GM23338 (cell line): ENCODE measurements at regions not wholly inside any gene's neighbourhood (a gene's known extent, or its start where the extent isn't known, plus 50 kb on each side); places are given as distances from the start of the nearest gene placed in this dataset.
"Not testable (repeated sequence)": the region's sequence is repeated elsewhere in the genome, so short reads cannot be mapped to it uniquely, and the experiment has no call there.

Source experiments
- ATAC-seq: fragments of 200-7000 bp; cut with Tn5 transposase; 3 replicates; pipeline ENCODE4 v1.9.1; 2020
- DNase-seq: peaks from one replicate; pipeline ENCODE4 v3.0.0-alpha.2; 2015; ENCODE audit warnings: low spot score
- H2AFZ ChIP-seq: fragments of 200-600 bp; sonication (generic); 2 replicates; pipeline ENCODE4 v1.8.0; 2016; ENCODE audit warnings: antibody characterized with exemption, mild to moderate bottlenecking, moderate library complexity
- H3F3A ChIP-seq: fragments of 200-600 bp; sonication (generic); replicated peaks from 2 replicates; pipeline ENCODE4 v1.8.0; 2017; ENCODE audit warnings: antibody characterized with exemption, mixed run types, low read depth
- H3K27ac ChIP-seq: fragments of 200-600 bp; sonication (generic); 2 replicates; pipeline ENCODE4 v1.6.1; 2016; ENCODE audit warnings: low read depth
- H3K27me3 ChIP-seq: fragments of 200-600 bp; sonication (generic); 2 replicates; pipeline ENCODE4 v1.8.0; 2016; ENCODE audit warnings: mild to moderate bottlenecking, mixed run types, moderate library complexity; ENCODE audit not compliant: insufficient read depth
- H3K36me3 ChIP-seq: fragments of 200-600 bp; sonication (generic); 2 replicates; pipeline ENCODE4 v1.8.0; 2016; ENCODE audit warnings: mild to moderate bottlenecking; ENCODE audit not compliant: insufficient read depth
- H3K4me1 ChIP-seq: fragments of 200-600 bp; sonication (generic); 2 replicates; pipeline ENCODE4 v1.8.0; 2016; ENCODE audit warnings: mild to moderate bottlenecking, moderate library complexity; ENCODE audit not compliant: insufficient read depth
- H3K4me2 ChIP-seq: fragments of 200-600 bp; sonication (generic); 2 replicates; pipeline ENCODE4 v1.7.1; 2017; ENCODE audit warnings: mixed run types
- H3K4me3 ChIP-seq: fragments of 200-600 bp; sonication (generic); 2 replicates; pipeline ENCODE4 v1.6.1; 2016; ENCODE audit warnings: mixed run types
- H3K79me2 ChIP-seq: fragments of 200-600 bp; sonication (generic); replicated peaks from 2 replicates; pipeline ENCODE4 v1.8.0; 2017; ENCODE audit warnings: mild to moderate bottlenecking; ENCODE audit not compliant: insufficient read depth
- H3K9me2 ChIP-seq: fragments of 200-600 bp; sonication (generic); 2 replicates; pipeline ENCODE4 v1.8.0; 2017; ENCODE audit not compliant: insufficient read depth
- H4K20me1 ChIP-seq: fragments of 200-600 bp; sonication (generic); replicated peaks from 2 replicates; pipeline ENCODE4 v1.8.0; 2017; ENCODE audit warnings: mild to moderate bottlenecking; ENCODE audit not compliant: insufficient read depth
- H3K27ac Mint-ChIP-seq: 2 replicates; pipeline ENCODE4 v1.8.0; 2020; ENCODE audit warnings: inconsistent platforms, mild to moderate bottlenecking, moderate library complexity, mixed read lengths
- H3K27me3 Mint-ChIP-seq: 3 replicates; pipeline ENCODE4 v1.8.0; 2022; ENCODE audit warnings: low read depth, mild to moderate bottlenecking, moderate library complexity, mixed read lengths, inconsistent platforms; ENCODE audit not compliant: insufficient read depth, poor library complexity
- H3K36me3 Mint-ChIP-seq: 3 replicates; pipeline ENCODE4 v1.8.0; 2021; ENCODE audit warnings: low read depth, mild to moderate bottlenecking, inconsistent platforms, moderate library complexity, mixed read lengths
- H3K4me1 Mint-ChIP-seq: 3 replicates; pipeline ENCODE4 v1.8.0; 2020; ENCODE audit warnings: mild to moderate bottlenecking, inconsistent platforms, mixed read lengths
- H3K4me3 Mint-ChIP-seq: 3 replicates; pipeline ENCODE4 v1.8.0; 2021; ENCODE audit warnings: moderate library complexity, mild to moderate bottlenecking, inconsistent platforms, mixed read lengths
- H3K9me3 Mint-ChIP-seq: 3 replicates; pipeline ENCODE4 v1.8.0; 2020; ENCODE audit warnings: moderate library complexity, mild to moderate bottlenecking, inconsistent platforms, mixed read lengths

GRCh38 chr17:15802917-15803316 lies 70.8 kb downstream of the TBC1D26 start:
- H3K4me1 Mint-ChIP-seq, H3K9me2 ChIP-seq, H3K4me2 ChIP-seq, H3K4me3 Mint-ChIP-seq, H3K27ac Mint-ChIP-seq, H3K27ac ChIP-seq, H3K4me3 ChIP-seq, H3K9me3 Mint-ChIP-seq, H3K36me3 Mint-ChIP-seq, H3K36me3 ChIP-seq, H3K27me3 ChIP-seq, H3F3A ChIP-seq, DNase-seq, ATAC-seq, H2AFZ ChIP-seq, H3K27me3 Mint-ChIP-seq, H4K20me1 ChIP-seq, H3K79me2 ChIP-seq, H3K4me1 ChIP-seq: not testable (repeated sequence)

DNA sequence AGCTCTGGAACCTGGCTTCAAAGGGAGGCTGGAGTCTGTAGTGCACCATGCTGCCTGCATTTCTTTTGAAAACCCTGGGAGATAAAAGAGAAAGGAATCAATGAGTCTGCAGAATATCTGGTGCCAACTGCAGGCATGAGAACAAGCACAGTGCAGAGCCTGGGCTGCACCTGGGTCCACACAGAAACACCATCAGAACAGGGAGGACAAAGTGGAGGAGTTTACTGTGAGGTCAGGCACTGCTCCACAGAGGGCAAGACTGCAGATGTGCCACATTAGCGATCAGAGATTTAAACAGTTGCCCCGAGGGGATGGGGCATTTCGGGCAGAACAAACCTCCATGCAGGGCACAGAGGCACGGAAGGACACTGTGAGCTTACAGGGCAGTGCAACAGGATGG lies 74.7 kb downstream of the TBC1D26 start:
- not testable (repeated sequence) for H3K36me3 Mint-ChIP-seq, H3K27ac Mint-ChIP-seq, H2AFZ ChIP-seq, H3K4me2 ChIP-seq, H3K9me2 ChIP-seq, H3K27ac ChIP-seq, H4K20me1 ChIP-seq, H3K4me1 ChIP-seq, H3K4me1 Mint-ChIP-seq, H3K27me3 Mint-ChIP-seq, H3K4me3 Mint-ChIP-seq, H3K36me3 ChIP-seq, H3K9me3 Mint-ChIP-seq, DNase-seq, H3F3A ChIP-seq, H3K27me3 ChIP-seq, ATAC-seq, H3K4me3 ChIP-seq, H3K79me2 ChIP-seq

DNA sequence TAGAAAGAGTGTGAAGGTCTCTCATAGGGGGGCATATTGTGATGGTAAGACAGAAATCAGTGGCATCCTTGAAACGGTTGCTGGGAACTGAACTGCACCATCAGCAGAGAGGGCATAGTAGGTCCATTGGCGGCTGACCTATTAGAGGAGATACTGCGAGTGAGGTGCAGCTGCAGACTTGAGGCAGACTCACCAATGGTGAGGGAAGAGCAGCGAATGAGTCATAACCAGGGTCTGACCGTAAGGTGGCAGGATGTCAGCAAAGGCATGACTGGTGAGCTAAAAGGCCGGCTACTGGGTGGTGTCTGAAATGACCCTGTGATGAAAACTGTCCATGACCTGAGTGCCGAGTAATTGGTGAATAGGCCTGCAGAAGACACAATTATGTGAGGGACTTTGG lies 81.3 kb downstream of the TBC1D26 start:
- H3K27ac Mint-ChIP-seq = not testable (repeated sequence)

DNA sequence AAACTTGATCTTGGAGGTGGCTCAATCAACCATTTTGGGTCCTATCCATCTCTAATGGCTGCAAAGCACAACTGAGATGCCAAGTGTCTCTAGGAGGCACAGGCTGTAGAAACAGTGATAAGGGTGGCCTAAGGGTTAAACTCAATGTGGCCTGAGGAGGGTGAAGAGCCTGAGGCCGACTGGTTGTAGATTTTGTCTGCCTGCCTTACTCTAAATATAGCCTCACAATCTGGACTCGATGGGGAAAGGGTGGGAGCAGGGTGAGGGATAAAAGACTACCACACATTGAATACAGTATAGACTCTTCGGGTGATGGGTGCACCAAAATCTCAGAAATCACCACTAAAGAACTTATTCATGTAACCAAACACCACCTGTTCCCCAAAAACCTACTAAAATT lies 81.9 kb downstream of the TBC1D26 start:
- not testable (repeated sequence) for H3K9me2 ChIP-seq, H3K4me3 Mint-ChIP-seq, H2AFZ ChIP-seq, H3K4me2 ChIP-seq, H3K36me3 ChIP-seq, ATAC-seq, H4K20me1 ChIP-seq, H3K4me1 Mint-ChIP-seq, H3K27ac Mint-ChIP-seq, H3F3A ChIP-seq, H3K36me3 Mint-ChIP-seq, H3K4me3 ChIP-seq, H3K4me1 ChIP-seq, H3K27me3 Mint-ChIP-seq, H3K27ac ChIP-seq, H3K79me2 ChIP-seq, DNase-seq, H3K9me3 Mint-ChIP-seq, H3K27me3 ChIP-seq

More for the DNA sequence above, 81.3 kb downstream of the TBC1D26 start:
- H3F3A ChIP-seq, H3K9me2 ChIP-seq, H3K27me3 Mint-ChIP-seq, DNase-seq, H3K27me3 ChIP-seq, H3K27ac ChIP-seq, H3K79me2 ChIP-seq, H3K4me3 ChIP-seq, H3K36me3 Mint-ChIP-seq, H3K4me3 Mint-ChIP-seq, H3K4me1 ChIP-seq, H4K20me1 ChIP-seq, H3K4me1 Mint-ChIP-seq, H3K4me2 ChIP-seq, H3K9me3 Mint-ChIP-seq, H3K36me3 ChIP-seq, H2AFZ ChIP-seq: not testable (repeated sequence)
- peak; percentile 55 for ATAC-seq

GRCh38 chr17:15817861-15818260 lies 85.8 kb downstream of the TBC1D26 start:
- not testable (repeated sequence) for H3K27ac Mint-ChIP-seq, H3K4me1 Mint-ChIP-seq, H3K36me3 ChIP-seq, H3K79me2 ChIP-seq, H4K20me1 ChIP-seq, H3F3A ChIP-seq, DNase-seq, H3K4me3 Mint-ChIP-seq, H3K27me3 ChIP-seq, H2AFZ ChIP-seq, H3K9me3 Mint-ChIP-seq, H3K4me1 ChIP-seq, H3K36me3 Mint-ChIP-seq, H3K4me2 ChIP-seq, H3K27me3 Mint-ChIP-seq, H3K27ac ChIP-seq, H3K4me3 ChIP-seq, ATAC-seq, H3K9me2 ChIP-seq

DNA sequence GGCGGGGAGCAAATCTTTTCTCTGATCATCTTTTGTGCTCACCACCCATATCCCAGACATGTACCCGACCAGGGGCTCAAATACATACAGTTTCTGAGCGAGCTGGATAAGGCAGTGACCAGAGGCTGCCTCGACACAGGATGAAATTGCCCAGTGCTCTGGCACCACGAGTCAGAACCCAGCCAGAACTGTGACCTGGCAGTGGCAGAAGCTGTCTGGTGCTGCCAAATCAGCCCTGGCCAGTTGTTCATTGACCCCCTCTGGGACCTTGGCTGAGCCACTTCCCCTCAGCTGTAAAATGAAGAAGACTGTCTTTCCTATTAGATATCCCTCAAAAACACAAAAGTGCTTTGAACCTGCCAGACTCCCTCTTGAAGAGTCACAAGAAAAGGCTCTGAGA lies 90.2 kb downstream of the TBC1D26 start:
- not testable (repeated sequence) for H3K27ac ChIP-seq, H3K4me3 ChIP-seq, H3K4me1 ChIP-seq, ATAC-seq, H3K9me2 ChIP-seq, H3K27me3 ChIP-seq, H3K4me3 Mint-ChIP-seq, H3F3A ChIP-seq, H4K20me1 ChIP-seq, DNase-seq, H3K9me3 Mint-ChIP-seq, H3K36me3 ChIP-seq, H3K4me2 ChIP-seq, H3K4me1 Mint-ChIP-seq, H3K27me3 Mint-ChIP-seq, H3K36me3 Mint-ChIP-seq, H2AFZ ChIP-seq, H3K27ac Mint-ChIP-seq, H3K79me2 ChIP-seq
